ENCODE measurements at regions not wholly inside any gene's neighbourhood (a gene's known extent, or its start where the extent isn't known, plus 50 kb on each side); places are given as distances from the start of the nearest gene placed in this dataset.

- no peak overlapping the region for H3K9ac ChIP-seq (ENCODE audit: low read length)
- no peak overlapping the region for H2BK120ac ChIP-seq (ENCODE audit: low read depth, low read length)
- no peak overlapping the region for H3K4me2 ChIP-seq (ENCODE audit: low read length, poor library complexity, severe bottlenecking)
- H3K23ac ChIP-seq (ENCODE audit: low read length in 2 of 2): no peak overlapping the region
- no CpG with 5 or more reads among the region's 2 CpGs for WGBS
- H3K9me3 ChIP-seq (ENCODE audit: control insufficient read depth, low read length): no peaks in the 10 kb centered on the region
- no peak for DNase-seq
- H3K27me3 ChIP-seq (ENCODE audit: control insufficient read depth in 1 of 2, insufficient read depth in 1 of 2, low read length in 2 of 2): no peaks in the 10 kb centered on the region
- H3K4ac ChIP-seq (ENCODE audit: low read depth in 1 of 2, low read length in 2 of 2): no peak overlapping the region
- no peaks in the 10 kb centered on the region for H3K4me1 ChIP-seq (ENCODE audit: control insufficient read depth, insufficient read depth, low read depth, low read length)
- H2BK15ac ChIP-seq (ENCODE audit: low read depth, poor library complexity, severe bottlenecking): no peak overlapping the region
- no peak overlapping the region for H3K18ac ChIP-seq (ENCODE audit: low read depth in 1 of 2, low read length in 2 of 2)
- H3K79me1 ChIP-seq (replicated peaks; ENCODE audit: low read length, poor library complexity, severe bottlenecking): no peaks in the 10 kb centered on the region
- no peak overlapping the region for H3K4me3 ChIP-seq (ENCODE audit: insufficient read depth in 1 of 2, low read depth in 1 of 2, low read length in 2 of 2)
- H4K91ac ChIP-seq (ENCODE audit: low read length): no peak overlapping the region
- no peak overlapping the region for H2BK5ac ChIP-seq (ENCODE audit: low read depth, low read length, poor library complexity, severe bottlenecking)
- H2AK5ac ChIP-seq (ENCODE audit: low read length, severe bottlenecking): no peak overlapping the region
- H3K27ac ChIP-seq (ENCODE audit: low read length, poor library complexity, severe bottlenecking): no peak overlapping the region
- no peaks in the 10 kb centered on the region for H3K36me3 ChIP-seq (ENCODE audit: control insufficient read depth in 1 of 2, insufficient read depth in 2 of 2, low read depth in 1 of 2, low read length in 2 of 2)
- H2AFZ ChIP-seq (ENCODE audit: low read depth, low read length): no peak overlapping the region
- H3K14ac ChIP-seq (ENCODE audit: low read length in 2 of 2): no peak overlapping the region
- no peak overlapping the region for H4K8ac ChIP-seq (ENCODE audit: low read length)
- no peak overlapping the region for H2BK12ac ChIP-seq (ENCODE audit: low read length in 2 of 2)
Observed at GRCh38 chr3:82413171-82413570, 651.7 kb upstream of the GBE1 start.

GRCh38 chr3:82410366-82410765, 648.9 kb upstream of the GBE1 start:
- Histone ChIP-seq H2BK5ac (ENCODE audit: low read depth, low read length, poor library complexity, severe bottlenecking) (no peak overlapping the region), H3K4me2 (ENCODE audit: low read length, poor library complexity, severe bottlenecking) (no peak overlapping the region), H3K4me3 (ENCODE audit: insufficient read depth in 1 of 2, low read depth in 1 of 2, low read length in 2 of 2) (no peak overlapping the region), H3K27ac (ENCODE audit: low read length, poor library complexity, severe bottlenecking) (no peak overlapping the region), H4K8ac (ENCODE audit: low read length) (no peak overlapping the region), H4K91ac (ENCODE audit: low read length) (no peak overlapping the region), H3K9ac (ENCODE audit: low read length) (no peak overlapping the region), H3K14ac (ENCODE audit: low read length in 2 of 2) (no peak overlapping the region), H3K79me1 (replicated peaks; ENCODE audit: low read length, poor library complexity, severe bottlenecking) (no peaks in the 10 kb centered on the region), H2BK15ac (ENCODE audit: low read depth, poor library complexity, severe bottlenecking) (no peak overlapping the region), H2AFZ (ENCODE audit: low read depth, low read length) (no peak overlapping the region), H3K27me3 (ENCODE audit: control insufficient read depth in 1 of 2, insufficient read depth in 1 of 2, low read length in 2 of 2) (no peaks in the 10 kb centered on the region), H3K23ac (ENCODE audit: low read length in 2 of 2) (no peak overlapping the region), H3K36me3 (ENCODE audit: control insufficient read depth in 1 of 2, insufficient read depth in 2 of 2, low read depth in 1 of 2, low read length in 2 of 2) (no peaks in the 10 kb centered on the region), H2AK5ac (ENCODE audit: low read length, severe bottlenecking) (no peak overlapping the region), H2BK12ac (ENCODE audit: low read length in 2 of 2) (no peak overlapping the region), H3K9me3 (ENCODE audit: control insufficient read depth, low read length) (no peaks in the 10 kb centered on the region), H3K4me1 (ENCODE audit: control insufficient read depth, insufficient read depth, low read depth, low read length) (no peaks in the 10 kb centered on the region), H2BK120ac (ENCODE audit: low read depth, low read length) (no peak overlapping the region), H3K4ac (ENCODE audit: low read depth in 1 of 2, low read length in 2 of 2) (no peak overlapping the region), H3K18ac (ENCODE audit: low read depth in 1 of 2, low read length in 2 of 2) (no peak overlapping the region)
- no peak for DNase-seq

- no peak overlapping the region for H3K9ac ChIP-seq (ENCODE audit: low read length)
- no peak overlapping the region for H3K4ac ChIP-seq (ENCODE audit: low read depth in 1 of 2, low read length in 2 of 2)
- H3K27me3 ChIP-seq (ENCODE audit: control insufficient read depth in 1 of 2, insufficient read depth in 1 of 2, low read length in 2 of 2): no peaks in the 10 kb centered on the region
- H3K79me1 ChIP-seq (replicated peaks; ENCODE audit: low read length, poor library complexity, severe bottlenecking): no peaks in the 10 kb centered on the region
- no peak overlapping the region for H3K14ac ChIP-seq (ENCODE audit: low read length in 2 of 2)
- H3K4me3 ChIP-seq (ENCODE audit: insufficient read depth in 1 of 2, low read depth in 1 of 2, low read length in 2 of 2): no peak overlapping the region
- H4K8ac ChIP-seq (ENCODE audit: low read length): no peak overlapping the region
- no peak overlapping the region for H2BK15ac ChIP-seq (ENCODE audit: low read depth, poor library complexity, severe bottlenecking)
- DNase-seq: no peak
- H2BK120ac ChIP-seq (ENCODE audit: low read depth, low read length): no peak overlapping the region
- no peak overlapping the region for H2AK5ac ChIP-seq (ENCODE audit: low read length, severe bottlenecking)
- H3K18ac ChIP-seq (ENCODE audit: low read depth in 1 of 2, low read length in 2 of 2): no peak overlapping the region
- H2BK12ac ChIP-seq (ENCODE audit: low read length in 2 of 2): no peak overlapping the region
- WGBS: no CpG with 5 or more reads among the region's 1 CpG
- no peak overlapping the region for H2AFZ ChIP-seq (ENCODE audit: low read depth, low read length)
- no peaks in the 10 kb centered on the region for H3K9me3 ChIP-seq (ENCODE audit: control insufficient read depth, low read length)
- no peak overlapping the region for H3K23ac ChIP-seq (ENCODE audit: low read length in 2 of 2)
- H2BK5ac ChIP-seq (ENCODE audit: low read depth, low read length, poor library complexity, severe bottlenecking): no peak overlapping the region
- H3K36me3 ChIP-seq (ENCODE audit: control insufficient read depth in 1 of 2, insufficient read depth in 2 of 2, low read depth in 1 of 2, low read length in 2 of 2): no peaks in the 10 kb centered on the region
- H4K91ac ChIP-seq (ENCODE audit: low read length): no peak overlapping the region
- H3K4me1 ChIP-seq (ENCODE audit: control insufficient read depth, insufficient read depth, low read depth, low read length): no peaks in the 10 kb centered on the region
- H3K27ac ChIP-seq (ENCODE audit: low read length, poor library complexity, severe bottlenecking): no peak overlapping the region
- no peak overlapping the region for H3K4me2 ChIP-seq (ENCODE audit: low read length, poor library complexity, severe bottlenecking)
Observed at GRCh38 chr3:82409842-82410241, 648.4 kb upstream of the GBE1 start.

- Histone ChIP-seq H2BK5ac (ENCODE audit: low read depth, low read length, poor library complexity, severe bottlenecking) (no peak overlapping the region), H3K27me3 (ENCODE audit: control insufficient read depth in 1 of 2, insufficient read depth in 1 of 2, low read length in 2 of 2) (no peaks in the 10 kb centered on the region), H3K4me2 (ENCODE audit: low read length, poor library complexity, severe bottlenecking) (no peak overlapping the region), H3K9me3 (ENCODE audit: control insufficient read depth, low read length) (no peaks in the 10 kb centered on the region), H3K4me3 (ENCODE audit: insufficient read depth in 1 of 2, low read depth in 1 of 2, low read length in 2 of 2) (no peak overlapping the region), H2BK12ac (ENCODE audit: low read length in 2 of 2) (no peak overlapping the region), H2BK120ac (ENCODE audit: low read depth, low read length) (no peak overlapping the region), H3K79me1 (replicated peaks; ENCODE audit: low read length, poor library complexity, severe bottlenecking) (no peaks in the 10 kb centered on the region), H2BK15ac (ENCODE audit: low read depth, poor library complexity, severe bottlenecking) (no peak overlapping the region), H3K23ac (ENCODE audit: low read length in 2 of 2) (no peak overlapping the region), H3K36me3 (ENCODE audit: control insufficient read depth in 1 of 2, insufficient read depth in 2 of 2, low read depth in 1 of 2, low read length in 2 of 2) (no peaks in the 10 kb centered on the region), H3K14ac (ENCODE audit: low read length in 2 of 2) (no peak overlapping the region), H3K18ac (ENCODE audit: low read depth in 1 of 2, low read length in 2 of 2) (no peak overlapping the region), H2AK5ac (ENCODE audit: low read length, severe bottlenecking) (no peak overlapping the region), H3K27ac (ENCODE audit: low read length, poor library complexity, severe bottlenecking) (no peak overlapping the region), H2AFZ (ENCODE audit: low read depth, low read length) (no peak overlapping the region), H4K8ac (ENCODE audit: low read length) (no peak overlapping the region), H3K4me1 (ENCODE audit: control insufficient read depth, insufficient read depth, low read depth, low read length) (no peaks in the 10 kb centered on the region), H3K4ac (ENCODE audit: low read depth in 1 of 2, low read length in 2 of 2) (no peak overlapping the region), H3K9ac (ENCODE audit: low read length) (no peak overlapping the region), H4K91ac (ENCODE audit: low read length) (no peak overlapping the region)
- DNase-seq: no peak
Observed at GRCh38 chr3:82392203-82392775, 630.8 kb upstream of the GBE1 start.

Data from mesenchymal stem cell (in vitro differentiated cells and primary cell).